GM19238 (cell line): ENCODE measurements at regions not wholly inside any gene's neighbourhood (a gene's known extent, or its start where the extent isn't known, plus 50 kb on each side); places are given as distances from the start of the nearest gene placed in this dataset.

Experiments
- DNase-seq: peaks from one replicate; pipeline ENCODE4 v3.0.0; 2011; ENCODE audit warnings: low spot score; ENCODE audit not compliant: insufficient read length

- no peak for DNase-seq
Observed at GRCh38 chr1:198861636-198862035, 222.8 kb downstream of the PTPRC start.

GRCh38 chr1:198864695-198865094 lies 225.9 kb downstream of the PTPRC start:
- no peak for DNase-seq

- DNase-seq: no peak
Observed at GRCh38 chr1:198865319-198865718, 226.5 kb downstream of the PTPRC start.

GRCh38 chr1:198867182-198867581 lies 228.3 kb downstream of the PTPRC start:
- DNase-seq: no peak

GRCh38 chr1:198873696-198874230 lies 234.9 kb downstream of the PTPRC start:
- no peak for DNase-seq

GRCh38 chr1:198876371-198876871 lies 237.6 kb downstream of the PTPRC start:
- DNase-seq: no peak

- no peak for DNase-seq
Observed at GRCh38 chr1:198878566-198878965, 239.7 kb downstream of the PTPRC start.

- DNase-seq: no peak
Observed at GRCh38 chr1:198879711-198880306, 241.0 kb downstream of the PTPRC start.

GRCh38 chr1:198880397-198880796 lies 241.6 kb downstream of the PTPRC start:
- DNase-seq: no peak

- no peak for DNase-seq
Observed at GRCh38 chr1:198880818-198881597, 242.2 kb downstream of the PTPRC start.

- no peak for DNase-seq
Observed at GRCh38 chr1:198883184-198883583, 244.3 kb downstream of the PTPRC start.

GRCh38 chr1:198887866-198888265 lies 249.0 kb downstream of the PTPRC start:
- no peak for DNase-seq

GRCh38 chr1:198888379-198888943 lies 249.6 kb downstream of the PTPRC start:
- DNase-seq: no peak

GRCh38 chr1:198889101-198889500 lies 250.3 kb downstream of the PTPRC start:
- no peak for DNase-seq

- no peak for DNase-seq
Observed at GRCh38 chr1:198889749-198890148, 250.9 kb downstream of the PTPRC start.

- no peak for DNase-seq
Observed at GRCh38 chr1:198890214-198890930, 251.5 kb downstream of the PTPRC start.

- DNase-seq: no peak
Observed at GRCh38 chr1:198892065-198892464, 253.2 kb downstream of the PTPRC start.

GRCh38 chr1:198893141-198893540 lies 254.3 kb downstream of the PTPRC start:
- DNase-seq: no peak

- no peak for DNase-seq
Observed at GRCh38 chr1:198893763-198894444, 255.1 kb downstream of the PTPRC start.

- no peak for DNase-seq
Observed at GRCh38 chr1:198901266-198901665, 262.4 kb downstream of the PTPRC start.

GRCh38 chr1:198902655-198903054 lies 263.8 kb downstream of the PTPRC start:
- DNase-seq: no peak
